Nephron progenitor cell (in vitro differentiated cells): ENCODE measurements at regions not wholly inside any gene's neighbourhood (a gene's known extent, or its start where the extent isn't known, plus 50 kb on each side); places are given as distances from the start of the nearest gene placed in this dataset.
"Not testable (repeated sequence)": the region's sequence is repeated elsewhere in the genome, so short reads cannot be mapped to it uniquely, and the experiment has no call there.

Experiments used
- DNase-seq: peaks from one replicate; pipeline ENCODE4 v3.0.0; 2021
- H3K27ac Mint-ChIP-seq: 2 replicates; pipeline ENCODE4 v1.8.0; 2021; ENCODE audit warnings: mild to moderate bottlenecking, moderate library complexity, mixed read lengths
- H3K27me3 Mint-ChIP-seq: 2 replicates; pipeline ENCODE4 v1.8.0; 2021; ENCODE audit warnings: mild to moderate bottlenecking, low read depth, mixed read lengths; ENCODE audit not compliant: poor library complexity
- H3K36me3 Mint-ChIP-seq: 2 replicates; pipeline ENCODE4 v1.8.0; 2021; ENCODE audit warnings: low read depth, mixed read lengths
- H3K4me1 Mint-ChIP-seq: 2 replicates; pipeline ENCODE4 v1.8.0; 2021; ENCODE audit warnings: mixed read lengths
- H3K4me3 Mint-ChIP-seq: 2 replicates; pipeline ENCODE4 v1.8.0; 2021; ENCODE audit warnings: mild to moderate bottlenecking, moderate library complexity, mixed read lengths
- H3K9me3 Mint-ChIP-seq: 2 replicates; pipeline ENCODE4 v1.8.0; 2021; ENCODE audit warnings: mild to moderate bottlenecking, moderate library complexity, mixed read lengths
- CTCF ChIP-seq: fragments of 200-600 bp; sonication (generic); IDR thresholded peaks from 2 replicates; pipeline ENCODE4 v1.5.0; 2021; ENCODE audit warnings: antibody characterized with exemption

GRCh38 chr3:153422314-153422713 is 260.3 kb downstream of the RAP2B start:
- Mint-ChIP-seq H3K9me3 (peaks cover 53% of the 10 kb centered on the region), H3K36me3 (no peaks in the 10 kb centered on the region), H3K27me3 (no peaks in the 10 kb centered on the region)

GRCh38 chr3:153423820-153424219 is 261.8 kb downstream of the RAP2B start:
- H3K4me3 Mint-ChIP-seq, H3K27ac Mint-ChIP-seq, H3K4me1 Mint-ChIP-seq, H3K36me3 Mint-ChIP-seq, H3K27me3 Mint-ChIP-seq, DNase-seq: not testable (repeated sequence)
- H3K9me3 Mint-ChIP-seq = peaks cover 48% of the 10 kb centered on the region

More at GRCh38 chr3:153422314-153422713, 260.3 kb downstream of the RAP2B start:
- no peak for TF ChIP-seq CTCF
- H3K4me1 Mint-ChIP-seq = no peaks in the 10 kb centered on the region
- H3K27ac Mint-ChIP-seq = no peak overlapping the region
- DNase-seq = no peak
- H3K4me3 Mint-ChIP-seq = no peak overlapping the region

GRCh38 chr3:153426344-153426743 is 264.3 kb downstream of the RAP2B start:
- Mint-ChIP-seq H3K36me3 (no peaks in the 10 kb centered on the region), H3K27ac (no peak overlapping the region), H3K27me3 (no peaks in the 10 kb centered on the region), H3K4me1 (no peaks in the 10 kb centered on the region), H3K4me3 (no peak overlapping the region), H3K9me3 (peaks cover 26% of the 10 kb centered on the region)
- no peak for DNase-seq
- TF ChIP-seq CTCF = no peak

- TF ChIP-seq CTCF = no peak
- Mint-ChIP-seq H3K4me3 (no peak overlapping the region), H3K4me1 (no peaks in the 10 kb centered on the region), H3K9me3 (peaks cover 26% of the 10 kb centered on the region), H3K27me3 (no peaks in the 10 kb centered on the region), H3K36me3 (no peaks in the 10 kb centered on the region), H3K27ac (no peak overlapping the region)
- DNase-seq = no peak
These were observed 264.8 kb downstream of the RAP2B start for GRCh38 chr3:153426803-153427202.

GRCh38 chr3:153429821-153430220 is 267.8 kb downstream of the RAP2B start:
- H3K36me3 Mint-ChIP-seq = no peaks in the 10 kb centered on the region
- no peaks in the 10 kb centered on the region for H3K4me1 Mint-ChIP-seq
- no peak overlapping the region for H3K27ac Mint-ChIP-seq
- H3K9me3 Mint-ChIP-seq = no peaks in the 10 kb centered on the region
- H3K4me3 Mint-ChIP-seq = no peak overlapping the region
- TF ChIP-seq CTCF = no peak
- no peak for DNase-seq
- H3K27me3 Mint-ChIP-seq = no peaks in the 10 kb centered on the region

GRCh38 chr3:153431076-153431475 is 269.1 kb downstream of the RAP2B start:
- Mint-ChIP-seq H3K27me3 (no peaks in the 10 kb centered on the region), H3K36me3 (no peaks in the 10 kb centered on the region), H3K9me3 (no peaks in the 10 kb centered on the region), H3K4me3 (no peak overlapping the region), H3K27ac (no peak overlapping the region), H3K4me1 (no peaks in the 10 kb centered on the region)
- no peak for DNase-seq
- no peak for TF ChIP-seq CTCF
